ENCODE measurements at regions not wholly inside any gene's neighbourhood (a gene's known extent, or its start where the extent isn't known, plus 50 kb on each side); places are given as distances from the start of the nearest gene placed in this dataset.

- TF ChIP-seq CTCF (IDR thresholded peaks at IDR 0.05; ENCODE audit: insufficient read depth, low read length), result no peak
- TF ChIP-seq POLR2AphosphoS5 (IDR thresholded peaks at IDR 0.05; ENCODE audit: low read depth), result no peak
- no peak for TF ChIP-seq REST (IDR thresholded peaks at IDR 0.05; ENCODE audit: insufficient replicate concordance, low read depth)
- no peak for TF ChIP-seq GABPA (IDR thresholded peaks at IDR 0.05; ENCODE audit: low read depth)
Observed at GRCh38 chr1:164186881-164187280, 372.1 kb upstream of the PBX1 start.

Data from HL-60 (cell line).